ENCODE measurements at regions not wholly inside any gene's neighbourhood (a gene's known extent, or its start where the extent isn't known, plus 50 kb on each side); places are given as distances from the start of the nearest gene placed in this dataset.

DNA sequence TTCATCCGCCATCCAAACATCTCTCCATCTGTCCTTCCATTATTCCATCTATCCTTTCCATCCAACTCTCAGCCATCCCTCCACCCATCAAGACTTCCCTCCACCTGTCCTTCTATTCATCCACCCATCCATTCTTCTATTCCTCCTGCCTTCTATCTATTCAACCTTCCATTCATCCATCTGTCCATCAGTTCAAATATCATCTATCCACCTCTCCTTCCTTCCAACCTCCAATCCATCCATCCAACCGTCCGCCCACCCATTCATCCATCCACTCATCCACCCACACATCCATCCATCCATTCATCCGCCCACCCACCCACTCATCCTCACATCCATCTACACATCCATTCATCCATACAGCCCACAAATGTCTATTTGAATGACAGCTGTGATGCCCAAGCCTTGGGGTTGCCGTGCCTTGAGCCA lies 132.1 kb downstream of the CEBPB start:
- TF ChIP-seq GATA2 (IDR thresholded peaks at IDR 0.05; ENCODE audit: low read depth, low read length) = no peak
- TF ChIP-seq GATA3 (IDR thresholded peaks at IDR 0.05; ENCODE audit: low read depth, low read length) = no peak
